H1 (cell line): ENCODE measurements at regions not wholly inside any gene's neighbourhood (a gene's known extent, or its start where the extent isn't known, plus 50 kb on each side); places are given as distances from the start of the nearest gene placed in this dataset.

Experiments used
- CBX5 ChIP-seq: fragments of 300-800, 300-1000 bp; sonication (generic); IDR thresholded peaks from 2 replicates; pipeline ENCODE4 v1.7.1; 2016; ENCODE audit warnings: antibody characterized with exemption, low read length, low read depth
- HDAC2 ChIP-seq, 2 experiments: fragments of 300-600 bp in 1 of 2; sonication (generic) in 1 of 2; IDR thresholded peaks; 2 replicates each; pipeline ENCODE4 v1.6.1; 2011 to 2012; ENCODE audit warnings: low read depth in 2 of 2, low read length in 2 of 2, mild to moderate bottlenecking in 2 of 2, moderate library complexity in 2 of 2, borderline replicate concordance in 1 of 2, inconsistent platforms in 1 of 2
- PHF8 ChIP-seq: fragments of 200-600 bp; sonication (generic); conservative IDR thresholded peaks from 2 replicates; pipeline ENCODE4 v1.7.1; 2012; ENCODE audit warnings: low read depth, mild to moderate bottlenecking, inconsistent platforms, low read length, moderate library complexity
- SP2 ChIP-seq: IDR thresholded peaks from 2 replicates; pipeline ENCODE4 v1.6.1; 2012; ENCODE audit warnings: mild to moderate bottlenecking, low read length, inconsistent platforms
- TCF12 ChIP-seq: IDR thresholded peaks from 2 replicates; pipeline ENCODE4 v1.6.1; 2011; ENCODE audit warnings: low read depth, mild to moderate bottlenecking, low read length

GRCh38 chr3:107284612-107285011 is 92.6 kb upstream of the CCDC54 start (continued):
- no peak for TF ChIP-seq HDAC2 (IDR thresholded peaks at IDR 0.05; ENCODE audit: borderline replicate concordance in 1 of 2, low read depth in 2 of 2, low read length in 2 of 2)
- no peak for TF ChIP-seq PHF8
- no peak for TF ChIP-seq CBX5
- no peak for TF ChIP-seq SP2
- no peak for TF ChIP-seq TCF12
